Adrenal gland (tissue), 9 donors: ENCODE measurements at regions not wholly inside any gene's neighbourhood (a gene's known extent, or its start where the extent isn't known, plus 50 kb on each side); places are given as distances from the start of the nearest gene placed in this dataset.

Source experiments
- DNase-seq, 7 donors: peaks; one replicate each; pipeline ENCODE4 v3.0.0-alpha.2; 2019 to 2020
- H3K27ac ChIP-seq, 5 donors: fragments of 200-600 bp; sonication (generic) in 4 of 5; 1 replicate in 3 of 5; 2 replicates in 2 of 5; pipeline versions ENCODE4 v1.5.1 to v1.8.0; 2016 to 2020; ENCODE audit warnings: mild to moderate bottlenecking in 1 of 5
- H3K27me3 ChIP-seq: fragments of 200-600 bp; 2 replicates; pipeline ENCODE4 v1.8.0; 2021
- H3K36me3 ChIP-seq, 2 donors: fragments of 200-600 bp; replicated peaks in 1 of 2; 1 replicate in 1 of 2; 2 replicates in 1 of 2; pipeline versions ENCODE4 v1.5.1 to v1.8.0; 2018 to 2022
- H3K4me1 ChIP-seq, 2 donors: fragments of 200-600 bp; replicated peaks in 1 of 2; 1 replicate in 1 of 2; 2 replicates in 1 of 2; pipeline versions ENCODE4 v1.5.1 to v1.8.0; 2018 to 2021
- H3K4me3 ChIP-seq, 4 donors: fragments of 200-600 bp; sonication (generic) in 3 of 4; one replicate each; pipeline ENCODE4 v1.5.1; 2016 to 2018
- H3K9me3 ChIP-seq, 3 donors: fragments of 200-600 bp; sonication (generic) in 1 of 3; replicated peaks in 1 of 3; 1 replicate in 2 of 3; 2 replicates in 1 of 3; pipeline versions ENCODE4 v1.5.1 to v1.8.0; 2016 to 2021
- POLR2A ChIP-seq, 2 donors: fragments of 450-650 bp; IDR thresholded peaks; one replicate each; pipeline ENCODE4 v1.6.1; 2017; ENCODE audit warnings: antibody characterized with exemption in 2 of 2, mild to moderate bottlenecking in 2 of 2, moderate library complexity in 1 of 2
- WGBS, 4 donors: extraction: QIAGEN DNeasy Blood & Tissue Kit in 2 of 4; methylation state at CpG; one replicate each; pipeline versions ENCODE4 v1.1.5 to v1.1.7; 2013 to 2017; 5-methylcytosine and 5-hydroxymethylcytosine counted together
- intact Hi-C, 2 donors: fragments of 100-400 bp; cut with DNase I; formaldehyde crosslinking; loops; one replicate each; pipeline versions ENCODE4 v1.14.1 to v1.15.0; 2022 to 2023
- TF ChIP-seq, protein P1 (sequence below), 6 experiments: fragments of 450-650 bp in 4 of 6; fragments of 200-600 bp in 2 of 6; sonication (generic) in 1 of 6; IDR thresholded peaks; 1 replicate in 5 of 6; 2 replicates in 1 of 6; pipeline versions ENCODE4 v1.5.1 to v1.8.0; 2016 to 2021; ENCODE audit warnings: antibody characterized with exemption in 6 of 6, mild to moderate bottlenecking in 2 of 6, moderate library complexity in 1 of 6
- donor health status: healthy with polysubstance abuse.
- donor health status: Bipolar disorder and iron deficiency.
- donor health status: DM: yes; HTN: yes; CAD: no.
- donor health status: DM: no; HTN: no; CAD: no.
- donor health status: DM: no; HTN: no; CAD: no.

DNA sequence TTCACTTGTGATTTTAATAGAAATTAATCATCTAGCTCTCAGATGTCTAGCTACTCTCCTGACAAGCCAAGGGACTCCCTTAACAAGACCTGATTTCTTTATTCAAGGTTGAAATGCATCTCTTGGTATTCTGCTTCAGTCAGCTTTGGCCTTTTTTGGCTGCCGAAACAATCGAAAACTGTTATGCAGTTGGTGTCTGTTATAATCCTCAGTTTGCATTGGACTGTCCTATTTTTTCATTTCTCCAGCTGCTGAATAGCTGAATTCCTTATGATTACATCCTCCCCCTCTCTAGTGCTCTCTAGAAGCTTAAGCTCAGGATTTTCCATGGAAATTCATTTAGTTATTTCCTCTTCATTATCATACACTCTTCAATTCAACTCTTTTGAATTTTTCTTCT, 177.2 kb downstream of the TRIML1 start:
- no peak for DNase-seq
- no peak overlapping the region for H3K4me3 ChIP-seq
- no peak overlapping the region for H3K27ac ChIP-seq
- no peaks in the 10 kb centered on the region for H3K9me3 ChIP-seq
- intact Hi-C loops = no loop called here
- WGBS, 4 donors = 89 to 95% (median 91%) methylated on average over 2 of the region's 2 CpGs
- TF ChIP-seq POLR2A (IDR thresholded peaks at IDR 0.05) = no peak
- TF ChIP-seq, protein P1, sequence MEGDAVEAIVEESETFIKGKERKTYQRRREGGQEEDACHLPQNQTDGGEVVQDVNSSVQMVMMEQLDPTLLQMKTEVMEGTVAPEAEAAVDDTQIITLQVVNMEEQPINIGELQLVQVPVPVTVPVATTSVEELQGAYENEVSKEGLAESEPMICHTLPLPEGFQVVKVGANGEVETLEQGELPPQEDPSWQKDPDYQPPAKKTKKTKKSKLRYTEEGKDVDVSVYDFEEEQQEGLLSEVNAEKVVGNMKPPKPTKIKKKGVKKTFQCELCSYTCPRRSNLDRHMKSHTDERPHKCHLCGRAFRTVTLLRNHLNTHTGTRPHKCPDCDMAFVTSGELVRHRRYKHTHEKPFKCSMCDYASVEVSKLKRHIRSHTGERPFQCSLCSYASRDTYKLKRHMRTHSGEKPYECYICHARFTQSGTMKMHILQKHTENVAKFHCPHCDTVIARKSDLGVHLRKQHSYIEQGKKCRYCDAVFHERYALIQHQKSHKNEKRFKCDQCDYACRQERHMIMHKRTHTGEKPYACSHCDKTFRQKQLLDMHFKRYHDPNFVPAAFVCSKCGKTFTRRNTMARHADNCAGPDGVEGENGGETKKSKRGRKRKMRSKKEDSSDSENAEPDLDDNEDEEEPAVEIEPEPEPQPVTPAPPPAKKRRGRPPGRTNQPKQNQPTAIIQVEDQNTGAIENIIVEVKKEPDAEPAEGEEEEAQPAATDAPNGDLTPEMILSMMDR (IDR thresholded peaks at IDR 0.05) = no peak
- H3K36me3 ChIP-seq = no peaks in the 10 kb centered on the region
- H3K27me3 ChIP-seq = no peaks in the 10 kb centered on the region
- H3K4me1 ChIP-seq = no peaks in the 10 kb centered on the region

DNA sequence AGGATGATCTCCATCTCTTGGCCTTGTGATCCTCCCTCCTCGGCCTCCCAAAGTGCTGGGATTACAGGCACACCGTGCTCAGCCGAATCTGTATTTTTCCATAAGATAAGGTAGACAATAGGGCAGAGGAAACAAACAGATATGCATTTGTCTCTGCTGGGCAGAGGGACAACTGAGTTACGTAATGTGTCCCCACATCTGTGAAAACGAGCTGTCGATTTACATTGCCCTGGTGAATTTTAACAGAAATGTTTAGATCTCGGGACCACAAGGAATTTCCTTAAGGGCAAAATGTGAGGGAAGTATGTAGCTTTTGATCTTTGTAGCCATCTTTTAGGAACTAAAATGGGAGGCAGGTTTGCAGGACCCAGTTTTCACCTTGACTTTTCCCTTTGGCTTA, 189.7 kb downstream of the TRIML1 start:
- no peaks in the 10 kb centered on the region for H3K9me3 ChIP-seq
- no peak overlapping the region for H3K27ac ChIP-seq
- no peak overlapping the region for H3K4me3 ChIP-seq
- DNase-seq = no peak
- no peaks in the 10 kb centered on the region for H3K27me3 ChIP-seq
- intact Hi-C loops = no loop called here
- TF ChIP-seq, protein P1 (IDR thresholded peaks at IDR 0.05) = no peak
- no peak for TF ChIP-seq POLR2A (IDR thresholded peaks at IDR 0.05)
- no peaks in the 10 kb centered on the region for H3K4me1 ChIP-seq
- H3K36me3 ChIP-seq = no peaks in the 10 kb centered on the region
- 85 to 94% (median 90%) methylated on average over 7 of the region's 7 CpGs for WGBS, 4 donors

DNA sequence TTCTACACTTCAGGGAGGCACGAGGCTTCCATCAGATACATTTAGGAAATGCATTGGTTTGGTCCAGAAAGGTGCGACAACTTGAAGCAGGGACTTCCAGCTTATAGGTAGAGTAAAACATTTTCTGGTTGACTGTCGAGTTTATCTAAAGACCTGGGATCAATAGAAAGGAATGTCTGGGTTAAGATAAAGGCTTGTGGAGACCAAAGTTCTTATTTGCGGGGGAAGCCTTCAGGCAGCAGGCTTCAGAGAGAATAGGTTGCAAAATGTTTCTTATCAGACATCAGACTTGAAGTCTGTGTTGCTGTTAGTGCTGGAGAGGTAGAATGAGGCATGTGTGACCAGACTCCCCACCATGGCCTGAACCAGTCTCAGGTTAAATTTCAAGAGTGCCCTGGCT, 190.3 kb downstream of the TRIML1 start:
- intact Hi-C loops = no loop called here
- Histone ChIP-seq H3K27ac (no peak overlapping the region), H3K4me3 (no peak overlapping the region), H3K27me3 (no peaks in the 10 kb centered on the region), H3K4me1 (no peaks in the 10 kb centered on the region), H3K9me3 (no peaks in the 10 kb centered on the region), H3K36me3 (no peaks in the 10 kb centered on the region)
- DNase-seq = no peak
- TF ChIP-seq POLR2A (IDR thresholded peaks at IDR 0.05) = no peak
- TF ChIP-seq, protein P1 (IDR thresholded peaks at IDR 0.05) = no peak
- WGBS, 4 donors = 83 to 87% (median 85%) methylated on average over 4 of the region's 4 CpGs

DNA sequence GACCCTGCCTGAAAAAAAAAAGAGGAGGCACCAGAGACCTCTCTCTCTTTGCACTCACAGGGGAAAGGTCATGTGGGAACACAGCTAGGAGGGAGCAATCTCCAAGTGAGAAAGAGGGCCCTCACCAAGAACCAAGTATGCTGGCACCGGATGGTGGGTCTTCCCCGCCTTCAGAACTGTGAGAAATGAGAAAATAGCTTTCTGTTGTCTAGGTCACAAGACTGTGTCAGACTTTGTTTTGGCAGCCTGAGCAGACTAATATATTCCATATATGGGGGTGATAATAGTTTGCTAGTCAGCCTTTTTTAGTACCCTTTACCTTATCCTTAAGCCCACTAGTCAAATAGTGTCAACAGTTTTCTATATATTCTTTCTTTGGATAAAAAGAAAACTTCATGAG, 193.0 kb downstream of the TRIML1 start:
- Histone ChIP-seq H3K27ac (no peak overlapping the region), H3K36me3 (no peaks in the 10 kb centered on the region), H3K4me1 (no peaks in the 10 kb centered on the region), H3K27me3 (no peaks in the 10 kb centered on the region), H3K9me3 (no peaks in the 10 kb centered on the region), H3K4me3 (no peak overlapping the region)
- intact Hi-C loops = no loop called here
- DNase-seq = no peak
- TF ChIP-seq, protein P1 (IDR thresholded peaks at IDR 0.05) = no peak
- TF ChIP-seq POLR2A (IDR thresholded peaks at IDR 0.05) = no peak
- WGBS, 4 donors = 64 to 81% (median 72%) methylated on average over 2 of the region's 2 CpGs
